ENCODE measurements at regions not wholly inside any gene's neighbourhood (a gene's known extent, or its start where the extent isn't known, plus 50 kb on each side); places are given as distances from the start of the nearest gene placed in this dataset.

- no peak for TF ChIP-seq CTCF (IDR thresholded peaks at IDR 0.05; ENCODE audit: low read length)
- no peak for TF ChIP-seq EZH2 (IDR thresholded peaks at IDR 0.05; ENCODE audit: borderline replicate concordance, low read length)
These were observed 1226.1 kb downstream of the SI start for GRCh38 chr3:163852233-163852632.
